ENCODE measurements at regions not wholly inside any gene's neighbourhood (a gene's known extent, or its start where the extent isn't known, plus 50 kb on each side); places are given as distances from the start of the nearest gene placed in this dataset.

DNA sequence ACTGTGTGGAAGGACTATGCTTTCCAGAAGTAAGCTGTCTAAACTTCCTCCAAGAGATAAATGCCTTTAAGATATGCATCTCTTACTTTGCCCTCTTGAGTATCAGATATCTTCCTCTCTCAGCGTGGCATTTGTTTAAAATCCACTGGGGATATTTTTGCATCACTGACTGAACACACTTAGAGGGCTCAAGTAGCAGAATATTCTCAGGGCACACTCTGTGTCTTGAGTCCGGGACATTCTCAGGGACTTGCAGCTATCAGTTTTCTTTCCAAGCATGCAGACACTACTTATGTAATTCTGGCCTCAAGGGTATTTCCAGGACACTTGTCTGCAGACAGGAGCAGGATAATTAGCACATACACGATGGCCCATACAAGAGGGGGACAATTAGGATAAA lies 84.7 kb downstream of the ERCC5 start:
- TF ChIP-seq, protein P1, sequence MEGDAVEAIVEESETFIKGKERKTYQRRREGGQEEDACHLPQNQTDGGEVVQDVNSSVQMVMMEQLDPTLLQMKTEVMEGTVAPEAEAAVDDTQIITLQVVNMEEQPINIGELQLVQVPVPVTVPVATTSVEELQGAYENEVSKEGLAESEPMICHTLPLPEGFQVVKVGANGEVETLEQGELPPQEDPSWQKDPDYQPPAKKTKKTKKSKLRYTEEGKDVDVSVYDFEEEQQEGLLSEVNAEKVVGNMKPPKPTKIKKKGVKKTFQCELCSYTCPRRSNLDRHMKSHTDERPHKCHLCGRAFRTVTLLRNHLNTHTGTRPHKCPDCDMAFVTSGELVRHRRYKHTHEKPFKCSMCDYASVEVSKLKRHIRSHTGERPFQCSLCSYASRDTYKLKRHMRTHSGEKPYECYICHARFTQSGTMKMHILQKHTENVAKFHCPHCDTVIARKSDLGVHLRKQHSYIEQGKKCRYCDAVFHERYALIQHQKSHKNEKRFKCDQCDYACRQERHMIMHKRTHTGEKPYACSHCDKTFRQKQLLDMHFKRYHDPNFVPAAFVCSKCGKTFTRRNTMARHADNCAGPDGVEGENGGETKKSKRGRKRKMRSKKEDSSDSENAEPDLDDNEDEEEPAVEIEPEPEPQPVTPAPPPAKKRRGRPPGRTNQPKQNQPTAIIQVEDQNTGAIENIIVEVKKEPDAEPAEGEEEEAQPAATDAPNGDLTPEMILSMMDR (IDR thresholded peaks at IDR 0.05) = no peak
- TF ChIP-seq POLR2AphosphoS5 (IDR thresholded peaks at IDR 0.05) = no peak
- TF ChIP-seq POLR2A (IDR thresholded peaks at IDR 0.05) = no peak

All from gastroesophageal sphincter (tissue), 3 donors.